Hematopoietic multipotent progenitor cell treated with erythropoietin and hydrocortisone succinate and interleukin-3 and kit ligand, for 4 days (in vitro differentiated cells): ENCODE measurements at regions not wholly inside any gene's neighbourhood (a gene's known extent, or its start where the extent isn't known, plus 50 kb on each side); places are given as distances from the start of the nearest gene placed in this dataset.
A peak's percentile ranks its signal among the peaks of the same experiment; 100 is the strongest.

Experiments
- DNase-seq: peaks from one replicate; pipeline ENCODE4 v3.0.0-alpha.2; 2015

- no peak for DNase-seq
Measured at GRCh38 chr16:55179852-55180585, 144.0 kb upstream of the IRX6 start.

- no peak for DNase-seq
Measured at GRCh38 chr16:55184052-55184451, 140.0 kb upstream of the IRX6 start.

GRCh38 chr16:55184619-55185018 lies 139.4 kb upstream of the IRX6 start:
- DNase-seq: no peak

GRCh38 chr16:55189224-55189623 lies 134.8 kb upstream of the IRX6 start:
- no peak for DNase-seq

- DNase-seq: no peak
Measured at GRCh38 chr16:55189682-55190636, 134.0 kb upstream of the IRX6 start.

GRCh38 chr16:55192734-55193133 lies 131.3 kb upstream of the IRX6 start:
- DNase-seq: no peak

- peak; percentile 10 for DNase-seq
Measured at GRCh38 chr16:55203570-55203969, 120.4 kb upstream of the IRX6 start.

GRCh38 chr16:55204069-55204468 lies 119.9 kb upstream of the IRX6 start:
- no peak for DNase-seq

GRCh38 chr16:55204923-55205322 lies 119.1 kb upstream of the IRX6 start:
- no peak for DNase-seq

GRCh38 chr16:55207693-55208428 lies 116.1 kb upstream of the IRX6 start:
- peak; percentile 3 for DNase-seq

- DNase-seq: no peak
Measured at GRCh38 chr16:55209626-55210025, 114.4 kb upstream of the IRX6 start.

- no peak for DNase-seq
Measured at GRCh38 chr16:55212791-55213190, 111.2 kb upstream of the IRX6 start.

GRCh38 chr16:55214412-55214811 lies 109.6 kb upstream of the IRX6 start:
- no peak for DNase-seq

GRCh38 chr16:55214974-55215494 lies 109.0 kb upstream of the IRX6 start:
- DNase-seq: no peak

- DNase-seq: no peak
Measured at GRCh38 chr16:55217392-55217791, 106.6 kb upstream of the IRX6 start.

- DNase-seq: no peak
Measured at GRCh38 chr16:55221836-55222235, 102.2 kb upstream of the IRX6 start.

GRCh38 chr16:55222486-55222885 lies 101.5 kb upstream of the IRX6 start:
- DNase-seq: no peak

- DNase-seq: no peak
Measured at GRCh38 chr16:55225972-55226542, 97.9 kb upstream of the IRX6 start.

- no peak for DNase-seq
Measured at GRCh38 chr16:55232822-55233221, 91.2 kb upstream of the IRX6 start.

GRCh38 chr16:55233464-55233863 lies 90.5 kb upstream of the IRX6 start:
- no peak for DNase-seq

- DNase-seq: no peak
Measured at GRCh38 chr16:55236655-55237054, 87.3 kb upstream of the IRX6 start.

GRCh38 chr16:55239723-55240122 lies 84.3 kb upstream of the IRX6 start:
- no peak for DNase-seq

GRCh38 chr16:55240888-55241287 lies 83.1 kb upstream of the IRX6 start:
- no peak for DNase-seq
